Effector memory CD4-positive, alpha-beta T cell (primary cell): ENCODE measurements at regions not wholly inside any gene's neighbourhood (a gene's known extent, or its start where the extent isn't known, plus 50 kb on each side); places are given as distances from the start of the nearest gene placed in this dataset.
"Not testable (repeated sequence)": the region's sequence is repeated elsewhere in the genome, so short reads cannot be mapped to it uniquely, and the experiment has no call there.

Source experiments
- DNase-seq, 3 donors: peaks; one replicate each; pipeline ENCODE4 v3.0.0-alpha.2; 2020
- H3K27ac ChIP-seq: 2 replicates; pipeline ENCODE4 v1.7.0; 2013; ENCODE audit warnings: mild to moderate bottlenecking, low read length, moderate library complexity; ENCODE audit not compliant: insufficient read depth, poor library complexity, severe bottlenecking
- H3K27me3 ChIP-seq: replicated peaks from 2 replicates; pipeline ENCODE4 v1.7.0; 2013; ENCODE audit warnings: mild to moderate bottlenecking, low read length; ENCODE audit not compliant: insufficient read depth, control insufficient read depth, poor library complexity, severe bottlenecking
- H3K36me3 ChIP-seq: 2 replicates; pipeline ENCODE4 v1.7.0; 2013; ENCODE audit warnings: mild to moderate bottlenecking, low read length, moderate library complexity; ENCODE audit not compliant: control insufficient read depth, insufficient read depth
- H3K4me1 ChIP-seq: 2 replicates; pipeline ENCODE4 v1.7.0; 2013; ENCODE audit warnings: low read length, mild to moderate bottlenecking; ENCODE audit not compliant: control insufficient read depth, insufficient read depth, poor library complexity, severe bottlenecking
- H3K4me3 ChIP-seq: 2 replicates; pipeline ENCODE4 v1.7.0; 2013; ENCODE audit warnings: low read length, low read depth, mild to moderate bottlenecking; ENCODE audit not compliant: insufficient read depth, poor library complexity, severe bottlenecking
- H3K9me3 ChIP-seq: 2 replicates; pipeline ENCODE4 v1.7.0; 2013; ENCODE audit warnings: mild to moderate bottlenecking, low read length, moderate library complexity; ENCODE audit not compliant: control insufficient read depth

DNA sequence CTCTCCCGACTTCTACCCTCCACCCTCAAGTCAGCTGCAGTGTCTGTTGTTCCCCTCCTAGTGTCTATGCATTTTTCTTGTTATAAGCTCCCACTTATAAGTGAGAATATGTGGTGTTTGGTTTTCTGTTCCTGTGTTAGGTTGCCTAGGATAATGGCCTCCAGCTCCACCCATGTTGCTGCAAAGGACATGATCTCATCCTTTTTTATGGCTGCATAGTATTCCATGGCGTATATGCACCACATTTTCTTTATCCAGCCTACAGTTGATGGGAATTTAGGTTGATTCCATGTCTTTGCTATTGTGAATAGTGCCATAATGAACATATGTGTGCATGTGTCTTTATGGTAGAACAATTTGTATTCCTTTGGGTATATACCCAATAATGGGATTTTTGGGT, 80.7 kb downstream of the SPTSSA start:
- not testable (repeated sequence) for H3K27me3 ChIP-seq, DNase-seq, H3K4me1 ChIP-seq, H3K9me3 ChIP-seq, H3K36me3 ChIP-seq, H3K4me3 ChIP-seq, H3K27ac ChIP-seq

DNA sequence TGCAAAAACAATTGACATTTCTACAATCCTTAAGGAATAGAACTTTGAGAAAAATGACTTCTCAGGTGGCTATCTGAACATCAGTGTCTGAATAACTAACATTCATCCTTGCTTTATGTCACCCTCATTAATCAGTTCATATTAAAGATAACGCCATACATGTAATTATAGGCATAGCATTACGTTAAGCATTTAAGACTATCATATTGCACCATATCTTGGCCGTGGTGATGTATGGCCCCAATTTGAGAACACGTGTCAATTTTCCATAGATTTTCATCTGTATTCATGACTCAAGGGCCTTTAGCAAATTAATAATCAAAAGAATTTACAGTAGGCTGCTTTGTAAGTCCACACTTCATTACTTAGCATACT, 81.6 kb downstream of the SPTSSA start:
- Histone ChIP-seq H3K9me3 (no peaks in the 10 kb centered on the region), H3K36me3 (no peaks in the 10 kb centered on the region), H3K4me3 (no peak overlapping the region), H3K4me1 (no peaks in the 10 kb centered on the region), H3K27me3 (peaks cover 5% of the 10 kb centered on the region), H3K27ac (no peak overlapping the region)
- no peak for DNase-seq

DNA sequence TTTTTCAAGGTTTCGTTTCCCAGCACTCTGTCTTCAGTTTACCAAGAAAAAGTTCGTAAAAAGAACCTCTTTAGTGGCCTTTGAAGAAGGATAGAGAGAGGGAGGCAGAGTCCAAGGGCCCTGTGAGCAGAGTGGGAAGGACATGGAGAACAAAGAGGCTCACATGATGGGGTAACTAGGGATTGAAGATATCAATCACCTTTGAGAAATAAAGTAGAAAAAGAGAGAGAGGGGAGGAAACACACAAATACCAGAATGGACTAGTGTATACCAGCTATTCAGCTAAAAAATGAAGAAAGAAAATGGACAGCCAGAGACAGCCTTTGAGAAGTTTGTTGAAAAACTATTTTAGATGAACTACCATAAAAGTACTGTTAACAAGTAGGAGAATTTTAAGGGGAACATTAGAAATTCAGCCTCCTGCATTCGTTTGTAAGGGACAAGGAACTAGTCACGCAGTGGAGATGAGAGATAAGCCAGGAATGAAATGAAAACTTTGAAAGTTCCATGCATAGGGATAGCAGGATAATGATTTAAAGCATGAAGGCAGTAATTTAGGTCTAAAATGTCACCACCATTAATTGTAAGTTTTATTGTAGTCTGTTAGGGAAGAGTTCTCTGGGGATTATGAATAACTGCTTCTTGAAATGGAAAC, 82.1 kb downstream of the SPTSSA start:
- H3K9me3 ChIP-seq: no peaks in the 10 kb centered on the region
- H3K4me3 ChIP-seq: no peak overlapping the region
- H3K27ac ChIP-seq: no peak overlapping the region
- no peaks in the 10 kb centered on the region for H3K4me1 ChIP-seq
- H3K27me3 ChIP-seq: peaks cover 5% of the 10 kb centered on the region
- DNase-seq: no peak
- no peaks in the 10 kb centered on the region for H3K36me3 ChIP-seq

DNA sequence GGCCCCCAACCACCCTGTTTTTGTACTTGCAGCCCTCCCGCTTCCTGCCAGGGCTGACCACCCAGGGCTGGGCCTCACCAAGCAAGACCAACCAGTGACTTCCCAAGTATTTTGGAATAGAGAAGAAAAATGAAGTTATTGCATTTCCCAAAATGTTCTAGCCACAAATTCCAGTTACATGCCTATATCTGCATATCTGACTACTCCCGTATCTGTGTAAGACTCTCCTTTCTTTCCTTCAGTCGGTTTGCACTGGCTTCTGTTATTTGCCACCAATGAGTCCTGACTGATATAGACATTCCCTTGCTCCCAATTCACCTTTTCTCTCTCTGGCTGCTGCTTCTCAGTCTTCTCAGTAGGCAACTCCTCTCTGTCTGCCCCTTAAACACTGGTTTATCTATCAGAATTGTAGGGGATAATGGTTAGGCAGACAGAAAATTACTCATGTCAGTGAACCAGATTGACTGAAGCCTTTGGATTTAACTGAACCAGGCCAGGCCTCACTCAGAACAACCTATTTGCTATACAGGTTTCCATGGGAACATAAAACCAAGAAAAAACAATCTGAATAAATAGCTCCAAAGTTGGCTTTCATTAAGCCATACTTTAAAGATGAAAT, 85.3 kb downstream of the SPTSSA start:
- no peaks in the 10 kb centered on the region for H3K4me1 ChIP-seq
- no peak for DNase-seq
- H3K36me3 ChIP-seq: no peaks in the 10 kb centered on the region
- no peaks in the 10 kb centered on the region for H3K27me3 ChIP-seq
- H3K4me3 ChIP-seq: no peak overlapping the region
- no peak overlapping the region for H3K27ac ChIP-seq
- H3K9me3 ChIP-seq: no peaks in the 10 kb centered on the region

DNA sequence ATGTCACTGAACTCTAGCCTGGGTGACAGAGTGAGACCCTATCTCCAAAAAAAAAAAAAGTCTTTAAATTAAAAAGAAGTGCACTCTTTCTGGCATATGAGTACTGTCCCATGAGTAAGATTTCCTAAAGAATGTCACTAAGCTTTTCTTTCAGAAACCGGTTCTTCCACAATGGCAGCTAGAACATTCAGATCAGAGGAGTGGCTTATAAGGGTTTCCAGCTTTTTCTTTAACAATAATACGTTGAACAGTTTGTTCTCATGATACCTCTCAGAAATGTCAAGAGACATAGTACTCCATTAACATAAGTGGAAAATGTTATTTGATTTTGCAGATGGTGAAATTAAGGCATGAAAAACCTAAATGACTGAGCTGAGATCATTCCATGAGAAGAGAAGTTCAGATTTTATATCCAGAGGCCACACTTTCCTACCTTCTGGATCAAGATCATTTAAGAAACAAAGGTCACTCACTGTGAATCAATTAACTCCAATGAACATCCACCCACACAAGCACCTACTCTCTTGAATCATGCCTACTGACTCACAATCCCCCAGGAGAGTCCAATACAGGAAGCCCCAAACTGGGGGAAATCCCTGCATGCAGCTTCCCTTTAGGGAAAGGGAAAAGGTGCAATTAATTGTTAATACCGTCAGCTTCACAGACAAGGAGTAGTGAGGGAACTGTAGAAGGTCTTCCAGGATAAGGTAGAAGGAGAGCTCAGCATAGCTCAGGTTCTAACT, 86.9 kb downstream of the SPTSSA start:
- H3K4me1 ChIP-seq: no peaks in the 10 kb centered on the region
- no peaks in the 10 kb centered on the region for H3K36me3 ChIP-seq
- H3K9me3 ChIP-seq: no peaks in the 10 kb centered on the region
- DNase-seq: no peak
- H3K27ac ChIP-seq: no peak overlapping the region
- no peaks in the 10 kb centered on the region for H3K27me3 ChIP-seq
- no peak overlapping the region for H3K4me3 ChIP-seq

DNA sequence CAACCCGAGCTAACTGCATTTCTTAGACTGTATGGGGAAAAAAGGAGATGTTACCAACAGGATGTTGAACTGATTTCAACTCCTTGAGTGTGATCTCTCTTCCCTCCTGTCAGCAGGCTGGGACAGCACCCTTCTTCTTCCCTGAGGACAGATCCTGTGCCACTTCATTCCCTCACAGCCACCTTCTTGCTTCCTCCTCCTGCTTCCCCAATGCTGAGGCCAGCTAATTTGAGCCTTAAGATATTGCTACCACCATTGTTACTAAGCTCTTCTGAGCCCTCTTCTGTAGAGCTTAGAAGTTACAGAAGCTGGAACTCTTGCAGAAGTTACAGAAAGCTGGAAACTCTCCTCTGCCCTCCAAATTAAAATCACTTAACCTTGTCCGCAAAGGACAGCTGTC, 88.8 kb downstream of the SPTSSA start:
- no peak overlapping the region for H3K4me3 ChIP-seq
- no peaks in the 10 kb centered on the region for H3K36me3 ChIP-seq
- H3K9me3 ChIP-seq: no peaks in the 10 kb centered on the region
- no peak overlapping the region for H3K27ac ChIP-seq
- DNase-seq: no peak
- H3K27me3 ChIP-seq: no peaks in the 10 kb centered on the region
- no peaks in the 10 kb centered on the region for H3K4me1 ChIP-seq

DNA sequence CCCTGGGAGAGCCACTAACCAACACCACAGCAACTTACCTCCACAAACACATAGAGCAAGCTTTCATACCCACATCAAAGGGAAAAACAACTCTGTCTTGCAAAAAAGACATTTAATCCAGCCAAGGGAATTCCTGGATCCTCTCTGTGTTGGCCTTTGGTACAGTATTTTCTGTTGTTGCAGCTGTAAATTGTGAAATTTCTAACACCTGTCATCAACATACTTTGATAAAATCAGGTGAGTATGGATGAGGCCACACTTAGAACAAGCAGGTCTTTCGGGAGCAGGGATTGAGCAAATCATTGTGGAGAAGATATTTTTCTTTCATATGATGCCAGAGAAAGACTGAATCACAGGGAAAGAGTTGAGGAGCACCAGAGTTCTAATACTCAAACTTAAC, 89.3 kb downstream of the SPTSSA start:
- Histone ChIP-seq H3K36me3 (no peaks in the 10 kb centered on the region), H3K27me3 (no peaks in the 10 kb centered on the region), H3K4me1 (no peaks in the 10 kb centered on the region), H3K27ac (no peak overlapping the region), H3K4me3 (no peak overlapping the region), H3K9me3 (no peaks in the 10 kb centered on the region)
- DNase-seq: no peak

DNA sequence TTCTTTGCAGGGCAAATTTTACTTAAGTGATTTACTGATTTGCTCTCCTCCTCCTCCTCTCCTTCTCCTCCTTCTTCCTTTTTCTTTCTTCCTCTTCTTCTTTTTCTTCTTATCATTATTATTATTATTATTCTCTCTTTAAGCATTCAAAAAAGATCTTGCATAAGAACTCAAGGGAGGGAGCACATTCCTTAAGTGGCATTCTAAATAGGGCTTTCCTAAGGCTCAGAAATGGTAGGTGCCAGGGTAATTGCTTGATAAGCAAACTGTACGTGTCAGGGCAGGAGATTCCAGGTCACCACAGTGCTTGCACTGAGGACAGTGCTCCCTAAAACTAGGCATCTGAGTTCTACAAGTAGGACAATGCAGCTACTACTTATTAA, 92.4 kb downstream of the SPTSSA start:
- Histone ChIP-seq H3K27ac (no peak overlapping the region), H3K9me3 (no peaks in the 10 kb centered on the region), H3K36me3 (no peaks in the 10 kb centered on the region), H3K4me3 (no peak overlapping the region), H3K27me3 (no peaks in the 10 kb centered on the region), H3K4me1 (no peaks in the 10 kb centered on the region)
- no peak for DNase-seq

DNA sequence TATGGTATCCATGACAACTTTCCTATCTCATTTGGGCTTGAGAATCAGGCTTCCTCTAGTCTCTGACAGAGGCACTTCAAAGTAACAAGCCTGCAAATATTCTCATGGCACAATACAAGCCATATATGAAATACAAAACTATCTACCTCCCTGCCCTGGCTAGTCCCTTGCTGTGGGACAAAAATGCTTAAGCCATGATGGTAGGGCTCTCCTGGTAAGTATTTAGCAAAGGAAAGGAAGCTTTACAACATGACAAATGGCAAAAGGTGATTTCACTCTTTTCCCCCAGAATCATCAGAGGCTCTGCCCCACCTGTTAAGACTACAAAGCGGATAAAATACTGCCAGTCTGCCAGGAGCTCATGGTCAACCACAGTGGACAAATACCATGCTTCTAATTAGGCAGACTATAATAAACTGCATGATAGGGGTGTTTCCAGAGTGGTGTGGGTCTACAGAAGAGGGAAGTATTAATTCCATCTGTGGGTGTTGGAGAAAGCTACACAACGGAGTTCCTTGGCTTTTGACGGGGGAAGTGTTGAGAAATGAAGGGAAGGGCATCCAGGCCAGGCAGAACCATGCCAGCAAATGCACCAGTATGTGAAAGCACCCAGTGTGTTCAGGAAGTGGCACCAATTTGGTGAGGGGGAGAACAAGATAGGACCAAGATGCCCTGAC, 92.9 kb downstream of the SPTSSA start:
- Histone ChIP-seq H3K36me3 (no peaks in the 10 kb centered on the region), H3K4me1 (no peaks in the 10 kb centered on the region), H3K27ac (no peak overlapping the region), H3K27me3 (no peaks in the 10 kb centered on the region), H3K9me3 (no peaks in the 10 kb centered on the region), H3K4me3 (no peak overlapping the region)
- DNase-seq: no peak
